SK-N-SH treated with all-trans-retinoic acid at 6 μM for 48 hours (cell line): ENCODE measurements at regions not wholly inside any gene's neighbourhood (a gene's known extent, or its start where the extent isn't known, plus 50 kb on each side); places are given as distances from the start of the nearest gene placed in this dataset.

Source experiments
- ATAC-seq: fragments of 200-7000 bp; cut with Tn5 transposase; 3 replicates; pipeline ENCODE4 v1.9.1; 2020; ENCODE audit warnings: mild to moderate bottlenecking, moderate library complexity
- ARNTL ChIP-seq: fragments of 450-650 bp; formaldehyde crosslinking; IDR thresholded peaks from 2 replicates; pipeline ENCODE4 v1.5.0; 2020; ENCODE audit warnings: low read depth, mild to moderate bottlenecking, moderate library complexity, borderline replicate concordance
- CSDC2 ChIP-seq: fragments of 250-450 bp; sonication (Bioruptor Pico); IDR thresholded peaks from 2 replicates; pipeline ENCODE4 v1.5.0; 2020; ENCODE audit warnings: mild to moderate bottlenecking, moderate library complexity
- GLIS3 ChIP-seq: fragments of 250-450 bp; sonication (Bioruptor Pico); IDR thresholded peaks from 2 replicates; pipeline ENCODE4 v1.5.0; 2020; ENCODE audit warnings: mild to moderate bottlenecking, moderate library complexity
- ISL1 ChIP-seq: fragments of 250-450 bp; sonication (Bioruptor Pico); IDR thresholded peaks from 2 replicates; pipeline ENCODE4 v2.1.2; 2022; ENCODE audit warnings: mild to moderate bottlenecking, moderate library complexity
- OSR1 ChIP-seq: fragments of 250-450 bp; sonication (Bioruptor Pico); IDR thresholded peaks from 2 replicates; pipeline ENCODE4 v1.8.0; 2022; ENCODE audit warnings: moderate library complexity, mild to moderate bottlenecking, inconsistent platforms
- PPARA ChIP-seq: fragments of 250-450 bp; sonication (Bioruptor Pico); IDR thresholded peaks from 2 replicates; pipeline ENCODE4 v1.5.0; 2020; ENCODE audit warnings: mild to moderate bottlenecking, borderline replicate concordance
- RARB ChIP-seq: fragments of 250-450 bp; sonication (Bioruptor Pico); IDR thresholded peaks from 2 replicates; pipeline ENCODE4 v1.8.0; 2021; ENCODE audit warnings: mild to moderate bottlenecking, moderate library complexity
- SNAI2 ChIP-seq: fragments of 250-450 bp; sonication (Bioruptor Pico); IDR thresholded peaks from 2 replicates; pipeline ENCODE4 v1.5.0; 2020; ENCODE audit warnings: mild to moderate bottlenecking, moderate library complexity
- TOX ChIP-seq: fragments of 250-450 bp; sonication (Bioruptor Pico); IDR thresholded peaks from 2 replicates; pipeline ENCODE4 v1.8.0; 2021; ENCODE audit warnings: mild to moderate bottlenecking, moderate library complexity, borderline replicate concordance
- ZC3H10 ChIP-seq: fragments of 250-450 bp; sonication (Bioruptor Pico); IDR thresholded peaks from 2 replicates; pipeline ENCODE4 v1.5.1; 2021; ENCODE audit warnings: mild to moderate bottlenecking, moderate library complexity
- ZFP30 ChIP-seq: fragments of 450-650 bp; formaldehyde crosslinking; IDR thresholded peaks from 2 replicates; pipeline ENCODE4 v1.5.0; 2022; ENCODE audit warnings: mild to moderate bottlenecking, moderate library complexity
- TF ChIP-seq, protein P1 (sequence below): fragments of 250-450 bp; sonication (Bioruptor Pico); IDR thresholded peaks from 2 replicates; pipeline ENCODE4 v1.5.1; 2020; ENCODE audit warnings: low read depth, mild to moderate bottlenecking, moderate library complexity
- TF ChIP-seq, protein P2 (sequence below): fragments of 250-450 bp; sonication (Bioruptor Pico); IDR thresholded peaks from 2 replicates; pipeline ENCODE4 v1.8.0; 2021; ENCODE audit warnings: low read depth, mild to moderate bottlenecking, moderate library complexity, borderline replicate concordance
- TF ChIP-seq, protein P3 (sequence below): fragments of 250-450 bp; sonication (Bioruptor Pico); IDR thresholded peaks from 2 replicates; pipeline ENCODE4 v1.5.0; 2020; ENCODE audit warnings: mild to moderate bottlenecking, moderate library complexity
- TF ChIP-seq, protein P4 (sequence below): fragments of 250-450 bp; sonication (Bioruptor Pico); IDR thresholded peaks from 2 replicates; pipeline ENCODE4 v1.5.1; 2021; ENCODE audit warnings: mild to moderate bottlenecking, moderate library complexity

DNA sequence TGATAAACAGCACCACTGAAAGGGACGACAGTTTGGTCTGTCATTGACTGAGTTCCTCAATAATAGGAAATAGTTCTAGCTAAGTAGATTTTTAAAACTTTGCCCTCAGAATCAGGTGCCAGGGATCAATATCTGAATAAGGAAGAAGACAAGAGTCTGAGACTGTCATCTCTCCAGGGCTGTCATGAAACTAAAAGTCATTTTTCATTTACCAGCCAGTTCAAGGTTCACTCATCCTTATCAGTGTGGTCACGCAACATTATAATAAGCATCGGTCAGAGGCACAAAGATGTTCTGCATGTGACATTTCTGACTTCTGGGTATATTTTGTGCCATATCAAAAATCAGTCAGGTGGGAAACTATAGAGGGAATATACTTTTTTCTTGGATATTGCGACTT lies 52.5 kb upstream of the E2F3 start:
- no peak for ATAC-seq
- TF ChIP-seq GLIS3 (CRISPR knock-in tag) (no peak), PPARA (no peak), RARB (CRISPR knock-in tag) (no peak), ZFP30 (CRISPR knock-in tag) (no peak), ZC3H10 (CRISPR knock-in tag) (no peak), TOX (CRISPR knock-in tag) (no peak), ARNTL (CRISPR knock-in tag) (no peak)
- TF ChIP-seq, protein P1, sequence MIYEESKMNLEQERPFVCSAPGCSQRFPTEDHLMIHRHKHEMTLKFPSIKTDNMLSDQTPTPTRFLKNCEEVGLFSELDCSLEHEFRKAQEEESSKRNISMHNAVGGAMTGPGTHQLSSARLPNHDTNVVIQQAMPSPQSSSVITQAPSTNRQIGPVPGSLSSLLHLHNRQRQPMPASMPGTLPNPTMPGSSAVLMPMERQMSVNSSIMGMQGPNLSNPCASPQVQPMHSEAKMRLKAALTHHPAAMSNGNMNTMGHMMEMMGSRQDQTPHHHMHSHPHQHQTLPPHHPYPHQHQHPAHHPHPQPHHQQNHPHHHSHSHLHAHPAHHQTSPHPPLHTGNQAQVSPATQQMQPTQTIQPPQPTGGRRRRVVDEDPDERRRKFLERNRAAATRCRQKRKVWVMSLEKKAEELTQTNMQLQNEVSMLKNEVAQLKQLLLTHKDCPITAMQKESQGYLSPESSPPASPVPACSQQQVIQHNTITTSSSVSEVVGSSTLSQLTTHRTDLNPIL = no peak
- TF ChIP-seq, protein P2, sequence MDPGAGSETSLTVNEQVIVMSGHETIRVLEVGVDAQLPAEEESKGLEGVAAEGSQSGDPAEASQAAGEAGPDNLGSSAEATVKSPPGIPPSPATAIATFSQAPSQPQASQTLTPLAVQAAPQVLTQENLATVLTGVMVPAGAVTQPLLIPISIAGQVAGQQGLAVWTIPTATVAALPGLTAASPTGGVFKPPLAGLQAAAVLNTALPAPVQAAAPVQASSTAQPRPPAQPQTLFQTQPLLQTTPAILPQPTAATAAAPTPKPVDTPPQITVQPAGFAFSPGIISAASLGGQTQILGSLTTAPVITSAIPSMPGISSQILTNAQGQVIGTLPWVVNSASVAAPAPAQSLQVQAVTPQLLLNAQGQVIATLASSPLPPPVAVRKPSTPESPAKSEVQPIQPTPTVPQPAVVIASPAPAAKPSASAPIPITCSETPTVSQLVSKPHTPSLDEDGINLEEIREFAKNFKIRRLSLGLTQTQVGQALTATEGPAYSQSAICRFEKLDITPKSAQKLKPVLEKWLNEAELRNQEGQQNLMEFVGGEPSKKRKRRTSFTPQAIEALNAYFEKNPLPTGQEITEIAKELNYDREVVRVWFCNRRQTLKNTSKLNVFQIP (CRISPR knock-in tag) = no peak
- TF ChIP-seq, protein P3, sequence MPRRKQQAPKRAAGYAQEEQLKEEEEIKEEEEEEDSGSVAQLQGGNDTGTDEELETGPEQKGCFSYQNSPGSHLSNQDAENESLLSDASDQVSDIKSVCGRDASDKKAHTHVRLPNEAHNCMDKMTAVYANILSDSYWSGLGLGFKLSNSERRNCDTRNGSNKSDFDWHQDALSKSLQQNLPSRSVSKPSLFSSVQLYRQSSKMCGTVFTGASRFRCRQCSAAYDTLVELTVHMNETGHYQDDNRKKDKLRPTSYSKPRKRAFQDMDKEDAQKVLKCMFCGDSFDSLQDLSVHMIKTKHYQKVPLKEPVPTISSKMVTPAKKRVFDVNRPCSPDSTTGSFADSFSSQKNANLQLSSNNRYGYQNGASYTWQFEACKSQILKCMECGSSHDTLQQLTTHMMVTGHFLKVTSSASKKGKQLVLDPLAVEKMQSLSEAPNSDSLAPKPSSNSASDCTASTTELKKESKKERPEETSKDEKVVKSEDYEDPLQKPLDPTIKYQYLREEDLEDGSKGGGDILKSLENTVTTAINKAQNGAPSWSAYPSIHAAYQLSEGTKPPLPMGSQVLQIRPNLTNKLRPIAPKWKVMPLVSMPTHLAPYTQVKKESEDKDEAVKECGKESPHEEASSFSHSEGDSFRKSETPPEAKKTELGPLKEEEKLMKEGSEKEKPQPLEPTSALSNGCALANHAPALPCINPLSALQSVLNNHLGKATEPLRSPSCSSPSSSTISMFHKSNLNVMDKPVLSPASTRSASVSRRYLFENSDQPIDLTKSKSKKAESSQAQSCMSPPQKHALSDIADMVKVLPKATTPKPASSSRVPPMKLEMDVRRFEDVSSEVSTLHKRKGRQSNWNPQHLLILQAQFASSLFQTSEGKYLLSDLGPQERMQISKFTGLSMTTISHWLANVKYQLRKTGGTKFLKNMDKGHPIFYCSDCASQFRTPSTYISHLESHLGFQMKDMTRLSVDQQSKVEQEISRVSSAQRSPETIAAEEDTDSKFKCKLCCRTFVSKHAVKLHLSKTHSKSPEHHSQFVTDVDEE (CRISPR knock-in tag) = no peak
- TF ChIP-seq, protein P4, sequence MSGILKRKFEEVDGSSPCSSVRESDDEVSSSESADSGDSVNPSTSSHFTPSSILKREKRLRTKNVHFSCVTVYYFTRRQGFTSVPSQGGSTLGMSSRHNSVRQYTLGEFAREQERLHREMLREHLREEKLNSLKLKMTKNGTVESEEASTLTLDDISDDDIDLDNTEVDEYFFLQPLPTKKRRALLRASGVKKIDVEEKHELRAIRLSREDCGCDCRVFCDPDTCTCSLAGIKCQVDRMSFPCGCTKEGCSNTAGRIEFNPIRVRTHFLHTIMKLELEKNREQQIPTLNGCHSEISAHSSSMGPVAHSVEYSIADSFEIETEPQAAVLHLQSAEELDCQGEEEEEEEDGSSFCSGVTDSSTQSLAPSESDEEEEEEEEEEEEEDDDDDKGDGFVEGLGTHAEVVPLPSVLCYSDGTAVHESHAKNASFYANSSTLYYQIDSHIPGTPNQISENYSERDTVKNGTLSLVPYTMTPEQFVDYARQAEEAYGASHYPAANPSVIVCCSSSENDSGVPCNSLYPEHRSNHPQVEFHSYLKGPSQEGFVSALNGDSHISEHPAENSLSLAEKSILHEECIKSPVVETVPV (CRISPR knock-in tag) = no peak

DNA sequence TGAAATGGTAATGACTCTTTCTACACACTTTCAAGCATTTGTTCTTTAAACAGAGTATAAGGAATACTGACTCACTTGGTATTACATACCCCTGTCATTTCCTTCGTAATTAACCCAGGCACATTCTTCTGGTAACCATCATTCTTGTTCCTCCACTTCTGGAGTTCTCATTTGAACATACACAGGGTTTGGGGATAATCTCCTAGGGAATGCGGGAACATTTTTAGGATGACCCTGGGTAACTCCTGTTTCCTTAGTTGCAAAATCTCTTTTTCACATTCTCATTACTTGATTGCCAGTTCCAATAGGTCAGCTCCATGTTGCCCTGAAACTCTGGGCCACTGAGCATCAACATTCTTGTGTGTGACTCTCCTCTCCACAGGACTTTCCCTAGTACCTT lies 51.5 kb upstream of the E2F3 start:
- TF ChIP-seq, protein P2 (CRISPR knock-in tag) = no peak
- TF ChIP-seq ISL1 (CRISPR knock-in tag) = no peak
- no peak for TF ChIP-seq PPARA
- no peak for TF ChIP-seq SNAI2 (CRISPR knock-in tag)
- no peak for TF ChIP-seq CSDC2 (CRISPR knock-in tag)
- no peak for TF ChIP-seq TOX (CRISPR knock-in tag)
- TF ChIP-seq OSR1 (CRISPR knock-in tag) = no peak
- no peak for ATAC-seq

DNA sequence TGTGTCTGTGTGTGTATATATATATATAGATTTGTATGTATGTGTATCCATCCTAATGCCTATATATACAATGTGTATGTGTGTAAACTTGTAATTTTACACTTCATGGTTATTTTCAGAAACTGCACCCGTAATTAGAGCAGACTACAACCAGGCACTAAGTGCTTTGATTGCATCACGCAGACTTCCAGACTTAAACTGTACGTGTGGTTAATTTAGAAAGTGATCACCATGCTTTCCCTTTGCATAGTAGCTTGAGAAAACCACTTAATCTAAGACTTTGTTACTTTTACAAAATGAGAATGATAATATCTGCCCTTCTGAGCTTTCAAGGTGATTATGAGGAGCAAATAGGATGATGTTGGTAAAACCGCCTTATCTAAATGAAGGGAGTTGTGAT lies 50.1 kb upstream of the E2F3 start:
- ATAC-seq = no peak
- no peak for TF ChIP-seq PPARA
- no peak for TF ChIP-seq RARB (CRISPR knock-in tag)
- TF ChIP-seq CSDC2 (CRISPR knock-in tag) = no peak
